Ishikawa (cell line): ENCODE measurements at regions not wholly inside any gene's neighbourhood (a gene's known extent, or its start where the extent isn't known, plus 50 kb on each side); places are given as distances from the start of the nearest gene placed in this dataset.

Experiments
- CEBPB ChIP-seq: IDR thresholded peaks from 2 replicates; pipeline ENCODE4 v1.6.1; 2012
- CREB1 ChIP-seq: IDR thresholded peaks from 2 replicates; pipeline ENCODE4 v1.6.1; 2012; ENCODE audit warnings: low read depth
- EGR1 ChIP-seq: IDR thresholded peaks from 2 replicates; pipeline ENCODE4 v1.6.1; 2012
- EP300 ChIP-seq: IDR thresholded peaks from 2 replicates; pipeline ENCODE4 v1.6.1; 2012; ENCODE audit warnings: borderline replicate concordance
- FOXM1 ChIP-seq: IDR thresholded peaks from 2 replicates; pipeline ENCODE4 v1.6.1; 2012; ENCODE audit warnings: low read depth, borderline replicate concordance
- NFIC ChIP-seq: IDR thresholded peaks from 2 replicates; pipeline ENCODE4 v1.6.1; 2012
- RAD21 ChIP-seq: IDR thresholded peaks from 2 replicates; pipeline ENCODE4 v1.6.1; 2012; ENCODE audit warnings: low read depth
- REST ChIP-seq: IDR thresholded peaks from 2 replicates; pipeline ENCODE4 v1.6.1; 2012; ENCODE audit warnings: low read depth, mild to moderate bottlenecking
- TAF1 ChIP-seq: IDR thresholded peaks from 2 replicates; pipeline ENCODE4 v1.6.1; 2012; ENCODE audit warnings: low read depth, mild to moderate bottlenecking
- TCF12 ChIP-seq: IDR thresholded peaks from 2 replicates; pipeline ENCODE4 v1.6.1; 2012; ENCODE audit warnings: low read depth
- TEAD4 ChIP-seq: IDR thresholded peaks from 2 replicates; pipeline ENCODE4 v1.6.1; 2012
- USF1 ChIP-seq: IDR thresholded peaks from 2 replicates; pipeline ENCODE4 v1.6.1; 2012
- YY1 ChIP-seq: IDR thresholded peaks from 2 replicates; pipeline ENCODE4 v1.6.1; 2012; ENCODE audit warnings: low read depth
- ZBTB7A ChIP-seq: IDR thresholded peaks from 2 replicates; pipeline ENCODE4 v1.6.1; 2012; ENCODE audit warnings: low read depth
- TF ChIP-seq, protein P1 (sequence below): IDR thresholded peaks from 2 replicates; pipeline ENCODE4 v1.6.1; 2012

- no peak for TF ChIP-seq ZBTB7A
Measured at GRCh38 chr15:39156166-39156565, 424.7 kb upstream of the THBS1 start.

- TF ChIP-seq REST = no peak
- TF ChIP-seq USF1 = no peak
- no peak for TF ChIP-seq ZBTB7A
- no peak for TF ChIP-seq TCF12
- TF ChIP-seq EGR1 = no peak
- TF ChIP-seq YY1 = no peak
- TF ChIP-seq RAD21 = no peak
- TF ChIP-seq CEBPB = no peak
- TF ChIP-seq, protein P1, sequence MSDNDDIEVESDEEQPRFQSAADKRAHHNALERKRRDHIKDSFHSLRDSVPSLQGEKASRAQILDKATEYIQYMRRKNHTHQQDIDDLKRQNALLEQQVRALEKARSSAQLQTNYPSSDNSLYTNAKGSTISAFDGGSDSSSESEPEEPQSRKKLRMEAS = no peak
- TF ChIP-seq TAF1 = no peak
- TF ChIP-seq TEAD4 = no peak
- TF ChIP-seq CREB1 = no peak
- TF ChIP-seq EP300 = no peak
- TF ChIP-seq FOXM1 = no peak
- no peak for TF ChIP-seq NFIC
Measured at GRCh38 chr15:39156646-39157250, 424.1 kb upstream of the THBS1 start.

- TF ChIP-seq CREB1 = no peak
- TF ChIP-seq USF1 = no peak
- no peak for TF ChIP-seq EGR1
- TF ChIP-seq EP300 = no peak
- TF ChIP-seq NFIC = no peak
- no peak for TF ChIP-seq ZBTB7A
- TF ChIP-seq FOXM1 = no peak
- no peak for TF ChIP-seq TCF12
- TF ChIP-seq, protein P1 = no peak
- TF ChIP-seq TAF1 = no peak
Measured at GRCh38 chr15:39157882-39158281, 423.0 kb upstream of the THBS1 start.

- TF ChIP-seq REST = no peak
- TF ChIP-seq TCF12 = no peak
- no peak for TF ChIP-seq FOXM1
- TF ChIP-seq NFIC = no peak
- TF ChIP-seq ZBTB7A = no peak
- TF ChIP-seq, protein P1 = no peak
- no peak for TF ChIP-seq EGR1
- TF ChIP-seq RAD21 = no peak
- no peak for TF ChIP-seq TAF1
- no peak for TF ChIP-seq YY1
- TF ChIP-seq USF1 = no peak
- TF ChIP-seq EP300 = no peak
- no peak for TF ChIP-seq TEAD4
- no peak for TF ChIP-seq CEBPB
- TF ChIP-seq CREB1 = no peak
Measured at GRCh38 chr15:39159833-39160232, 421.0 kb upstream of the THBS1 start.

DNA sequence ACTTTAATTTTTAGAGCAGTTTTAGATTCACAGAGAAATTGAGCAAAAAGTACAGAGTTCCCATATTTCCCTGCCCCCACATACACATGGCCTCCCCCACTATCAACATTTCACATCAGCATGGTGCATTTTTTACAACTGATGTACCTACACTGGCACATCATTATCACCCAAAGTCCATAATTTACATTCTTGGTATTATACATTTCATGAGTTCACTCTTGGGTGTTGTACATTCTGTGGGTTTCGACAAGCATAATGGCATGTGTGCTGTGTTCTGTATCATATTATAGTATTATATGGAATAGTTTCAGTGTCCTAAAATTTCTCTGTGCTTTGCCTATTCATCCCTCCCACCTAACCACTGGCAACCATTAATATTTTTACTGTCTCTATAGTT is 419.8 kb upstream of the THBS1 start:
- TF ChIP-seq YY1 (no peak), CEBPB (no peak), CREB1 (no peak)

GRCh38 chr15:39165020-39165706 is 415.7 kb upstream of the THBS1 start:
- TF ChIP-seq EP300 (no peak), TAF1 (no peak), ZBTB7A (no peak), CEBPB (no peak), TEAD4 (no peak), USF1 (no peak), EGR1 (no peak), RAD21 (no peak), TCF12 (no peak), REST (no peak), FOXM1 (no peak), YY1 (no peak), CREB1 (no peak), NFIC (no peak)
- TF ChIP-seq, protein P1 = no peak
